NCI-H2196 treated with DMSO at 0.1 percent for 48 hours (cell line): ENCODE measurements at regions not wholly inside any gene's neighbourhood (a gene's known extent, or its start where the extent isn't known, plus 50 kb on each side); places are given as distances from the start of the nearest gene placed in this dataset.

Experiments used
- DNase-seq: peaks from one replicate; lab custom pipeline; 2025; ENCODE audit not compliant: unreplicated experiment; lab: John Stamatoyannopoulos, UW

GRCh38 chrX:116226665-116227484, 56.3 kb downstream of the AGTR2 start:
- DNase-seq: no peak

GRCh38 chrX:116230130-116230898, 59.8 kb downstream of the AGTR2 start:
- DNase-seq: no peak

- DNase-seq: no peak
Measured at GRCh38 chrX:116232833-116233232, 62.3 kb downstream of the AGTR2 start.

- DNase-seq: no peak
Measured at GRCh38 chrX:116236666-116237065, 66.1 kb downstream of the AGTR2 start.

- no peak for DNase-seq
Measured at GRCh38 chrX:116238093-116238492, 67.5 kb downstream of the AGTR2 start.

- DNase-seq: no peak
Measured at GRCh38 chrX:116238567-116239255, 68.2 kb downstream of the AGTR2 start.

- peak; percentile 1 for DNase-seq
Measured at GRCh38 chrX:116239944-116240840, 69.6 kb downstream of the AGTR2 start.

GRCh38 chrX:116241001-116241400, 70.5 kb downstream of the AGTR2 start:
- no peak for DNase-seq

GRCh38 chrX:116243039-116243438, 72.5 kb downstream of the AGTR2 start:
- no peak for DNase-seq

GRCh38 chrX:116246261-116246660, 75.7 kb downstream of the AGTR2 start:
- DNase-seq: no peak

GRCh38 chrX:116267511-116268040, 97.0 kb downstream of the AGTR2 start:
- no peak for DNase-seq

- no peak for DNase-seq
Measured at GRCh38 chrX:116272322-116272721, 101.8 kb downstream of the AGTR2 start.

- no peak for DNase-seq
Measured at GRCh38 chrX:116272861-116273260, 102.3 kb downstream of the AGTR2 start.

GRCh38 chrX:116276261-116276660, 105.7 kb downstream of the AGTR2 start:
- no peak for DNase-seq

- no peak for DNase-seq
Measured at GRCh38 chrX:116277351-116278225, 107.0 kb downstream of the AGTR2 start.

GRCh38 chrX:116278826-116279225, 108.3 kb downstream of the AGTR2 start:
- DNase-seq: no peak

GRCh38 chrX:116281106-116281505, 110.6 kb downstream of the AGTR2 start:
- no peak for DNase-seq

GRCh38 chrX:116282751-116283150, 112.2 kb downstream of the AGTR2 start:
- no peak for DNase-seq

- DNase-seq: no peak
Measured at GRCh38 chrX:116284400-116284799, 113.9 kb downstream of the AGTR2 start.
